CD4-positive, alpha-beta T cell treated with Interferon alpha-2 for 1 hour (primary cell): ENCODE measurements at regions not wholly inside any gene's neighbourhood (a gene's known extent, or its start where the extent isn't known, plus 50 kb on each side); places are given as distances from the start of the nearest gene placed in this dataset.

ENCODE experiments used
- DNase-seq, 2 donors: peaks; one replicate each; pipeline ENCODE4 v3.0.0-alpha.2; 2020 to 2022

DNA sequence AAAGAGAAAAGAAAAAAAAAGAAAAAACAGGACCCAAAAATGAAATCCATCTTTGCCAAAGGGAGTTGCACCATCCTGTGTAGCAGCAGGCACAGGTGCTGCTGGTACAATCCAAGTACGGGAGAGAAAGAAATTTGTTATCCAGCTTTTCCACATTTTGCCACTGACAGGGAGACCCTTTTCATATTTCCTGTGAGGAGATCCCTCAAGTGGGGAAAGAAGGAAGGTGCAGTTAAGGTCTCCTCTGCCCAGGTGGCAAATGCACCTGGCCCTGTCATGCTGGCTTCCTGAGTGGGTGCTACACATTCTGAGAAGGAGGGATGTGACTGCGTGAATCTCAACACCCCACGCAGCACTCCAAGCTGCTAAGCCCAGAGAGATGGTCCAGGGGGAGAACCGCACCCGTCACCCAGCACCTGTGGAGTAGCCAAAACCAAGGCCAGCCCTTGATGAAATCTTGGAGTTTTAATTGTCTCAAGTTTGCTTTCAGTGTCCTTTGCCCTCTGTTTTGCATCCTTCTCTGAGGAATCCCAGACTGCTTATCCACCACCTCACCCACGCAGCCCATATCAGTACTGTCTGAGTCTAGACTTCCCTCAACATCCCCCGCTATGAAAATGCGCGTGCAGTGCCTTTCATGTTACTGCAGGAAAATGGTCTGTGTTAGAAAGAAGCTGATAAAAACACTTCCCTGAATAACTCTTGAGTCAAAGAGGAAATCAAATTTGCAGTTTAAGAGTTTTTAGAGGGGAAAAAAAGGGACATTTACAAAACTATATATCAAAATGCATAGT, 141.9 kb upstream of the THBS1 start:
- no peak for DNase-seq

DNA sequence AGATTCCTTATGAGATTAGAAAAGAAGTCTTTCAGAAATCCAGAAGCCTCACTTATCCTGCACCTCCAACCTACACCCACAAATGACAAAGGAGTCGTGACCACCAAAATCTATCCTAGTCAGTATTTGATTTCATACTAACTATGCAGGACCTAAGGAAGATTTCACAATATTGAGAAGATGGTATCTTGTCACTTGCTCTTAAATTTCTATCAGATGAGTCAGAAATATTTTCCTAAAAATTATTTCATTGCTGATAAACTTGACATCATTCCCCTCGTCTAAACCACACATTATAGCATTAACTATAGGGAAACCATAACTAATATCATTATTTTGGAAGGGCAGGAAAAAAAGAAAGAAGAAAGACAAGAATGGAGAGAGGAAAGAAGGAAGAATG, 138.0 kb upstream of the THBS1 start:
- DNase-seq, result no peak

DNA sequence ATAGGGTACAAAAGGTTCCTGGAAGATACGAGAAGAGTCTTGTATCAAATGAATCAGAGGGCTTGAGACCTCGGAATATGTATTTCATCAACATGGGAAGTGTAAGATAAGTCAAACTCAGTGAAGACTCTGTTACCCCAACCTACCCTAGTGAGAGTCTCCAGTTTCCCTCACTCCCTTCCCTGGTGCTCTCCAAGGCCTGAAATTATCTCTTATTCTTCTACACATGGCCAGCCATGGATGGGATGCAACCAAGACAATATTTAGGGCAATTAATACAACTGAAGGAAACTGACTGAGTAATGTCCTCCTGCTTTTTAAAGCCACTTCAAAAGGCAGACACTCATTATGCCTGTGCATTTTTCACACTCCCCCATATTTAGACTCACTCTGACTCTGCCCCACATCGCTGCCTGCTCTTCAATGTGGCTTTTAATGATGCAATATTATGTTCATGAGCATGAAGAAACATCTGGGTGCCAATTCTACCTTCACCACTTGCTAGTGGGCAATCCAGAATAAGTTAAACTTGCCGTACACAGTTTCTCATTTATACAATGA, 137.1 kb upstream of the THBS1 start:
- no peak for DNase-seq

DNA sequence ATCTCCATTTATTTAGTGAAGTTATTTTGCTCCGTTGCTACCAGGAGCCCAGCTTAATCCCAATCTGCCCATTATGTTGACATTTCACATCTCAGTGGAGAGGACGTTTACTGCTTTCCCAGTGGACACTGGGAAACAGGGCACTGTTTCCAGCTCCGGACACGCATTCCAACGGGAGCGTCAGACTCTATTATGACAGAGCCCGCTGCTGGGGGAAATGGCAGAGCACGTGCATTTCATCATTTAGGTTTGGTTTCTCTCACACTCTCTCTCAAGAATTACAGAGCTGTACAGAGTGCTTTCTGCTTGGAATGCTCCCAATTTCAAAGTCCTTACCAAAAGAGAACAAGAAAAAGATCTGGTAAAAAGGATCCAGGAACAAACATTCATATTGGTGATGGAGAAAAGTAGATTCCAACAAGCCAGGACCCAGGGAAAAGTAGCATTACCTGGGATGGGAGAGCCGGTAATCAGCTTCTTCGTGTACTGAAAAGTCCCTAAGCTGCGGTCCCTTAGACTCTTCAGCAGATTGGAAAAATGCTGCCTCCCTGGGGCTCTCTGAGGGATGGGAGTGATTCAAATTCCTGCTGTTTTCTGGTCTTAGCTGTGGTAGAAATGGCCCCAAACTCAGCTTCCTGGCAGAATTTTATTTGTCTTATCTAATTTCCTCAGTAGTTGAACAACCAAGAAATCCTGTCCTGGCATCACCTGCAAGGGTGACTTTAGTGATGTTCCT, 136.0 kb upstream of the THBS1 start:
- no peak for DNase-seq

DNA sequence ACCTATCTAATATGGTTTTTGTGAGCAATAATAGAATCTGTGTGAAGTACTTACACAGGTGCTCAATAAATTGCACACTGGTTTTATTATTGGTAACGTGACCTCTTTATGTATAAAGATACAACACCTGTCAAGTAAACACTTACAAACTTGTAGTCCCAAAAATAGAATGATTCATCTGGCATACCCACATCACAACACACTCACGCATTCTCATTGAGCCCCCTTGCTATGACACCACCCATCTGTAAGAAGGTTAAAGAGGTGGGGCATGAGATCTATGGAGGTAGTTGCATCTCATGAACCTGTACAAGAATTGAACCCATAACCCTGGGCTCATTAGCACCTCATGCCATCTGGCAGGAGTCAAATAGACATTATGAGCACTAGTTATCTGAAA, 134.9 kb upstream of the THBS1 start:
- DNase-seq, result no peak

DNA sequence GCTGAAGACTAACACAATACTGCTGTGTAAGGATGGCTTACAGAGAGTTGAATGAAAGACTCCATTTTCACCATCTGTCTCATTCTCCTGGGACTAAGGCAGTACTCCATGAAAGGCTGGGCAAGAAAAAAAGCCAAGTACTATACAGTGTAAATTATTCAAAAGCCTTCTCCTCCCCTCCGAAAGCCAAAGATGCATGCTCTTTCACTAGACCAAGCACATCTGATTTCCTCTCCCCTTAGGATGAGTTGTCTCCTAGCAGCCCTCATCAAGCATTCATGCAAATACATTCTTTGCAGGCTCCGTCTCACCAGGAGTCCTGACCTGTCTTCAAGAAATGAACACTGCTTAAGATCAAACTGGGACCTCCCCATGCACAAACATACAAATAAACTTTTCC, 133.5 kb upstream of the THBS1 start:
- DNase-seq, result no peak

DNA sequence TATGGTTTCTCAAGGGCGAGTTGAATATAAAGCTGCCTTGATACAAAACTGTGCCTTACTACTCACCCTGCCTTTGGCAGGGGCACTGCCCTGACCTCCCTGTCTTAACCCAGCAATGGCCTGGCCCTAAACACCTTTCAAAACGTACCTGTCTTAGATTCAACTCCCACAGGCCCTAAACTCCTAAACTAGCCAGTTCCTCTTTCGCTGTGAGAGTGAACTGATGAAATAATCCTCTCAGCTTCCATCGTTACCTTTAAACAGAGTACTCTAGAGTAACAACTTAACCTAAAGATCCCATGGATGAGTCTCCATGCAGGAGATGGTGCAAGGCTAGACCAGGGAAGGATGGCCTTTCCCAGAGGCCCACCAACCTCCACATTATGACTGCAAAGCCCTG, 133.0 kb upstream of the THBS1 start:
- DNase-seq, result no peak

DNA sequence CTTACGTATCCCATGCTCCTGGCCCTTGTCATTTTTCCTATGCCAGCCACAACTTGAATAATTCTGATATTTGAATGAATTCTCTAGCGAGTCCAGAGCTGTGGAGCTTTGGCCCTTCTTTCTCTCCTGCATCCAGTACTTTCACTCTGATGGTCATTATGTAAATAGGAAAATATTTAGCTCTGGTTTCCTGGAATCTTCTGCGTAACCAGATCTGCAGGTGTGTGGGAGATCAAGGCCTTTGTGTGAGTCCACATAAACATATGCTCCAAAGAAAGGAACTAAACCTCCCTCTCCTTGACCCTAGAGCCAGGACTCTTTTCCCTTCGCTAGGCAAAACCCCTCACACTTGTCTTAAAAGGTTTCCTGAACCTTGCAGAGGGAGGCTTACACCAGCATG, 132.5 kb upstream of the THBS1 start:
- DNase-seq, result no peak

DNA sequence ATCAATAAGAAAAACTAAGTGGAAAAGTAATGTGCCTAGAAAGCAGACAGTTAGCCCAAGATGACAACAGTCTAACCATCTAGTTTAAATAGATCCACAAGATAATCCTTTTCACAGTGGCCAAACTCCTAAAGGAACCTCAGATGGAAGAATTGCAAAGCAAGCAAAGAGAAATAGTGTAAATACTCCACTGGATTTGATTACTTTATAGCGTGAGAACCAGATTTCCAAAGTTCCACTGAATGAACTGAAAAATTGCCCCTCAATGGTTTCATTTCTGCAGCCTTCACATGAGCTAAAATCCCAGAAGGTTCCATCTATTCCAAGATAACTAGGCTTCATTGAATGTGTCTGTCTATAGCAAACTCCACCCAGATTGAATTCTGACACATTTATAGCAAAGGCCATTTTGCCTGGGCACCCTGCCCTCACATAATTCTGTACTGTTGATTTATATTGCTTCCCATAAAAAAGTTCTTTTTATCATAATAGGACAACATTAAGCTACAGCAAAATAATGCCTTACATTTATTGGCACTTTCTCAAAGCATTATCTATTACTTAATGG, 129.7 kb upstream of the THBS1 start:
- no peak for DNase-seq

DNA sequence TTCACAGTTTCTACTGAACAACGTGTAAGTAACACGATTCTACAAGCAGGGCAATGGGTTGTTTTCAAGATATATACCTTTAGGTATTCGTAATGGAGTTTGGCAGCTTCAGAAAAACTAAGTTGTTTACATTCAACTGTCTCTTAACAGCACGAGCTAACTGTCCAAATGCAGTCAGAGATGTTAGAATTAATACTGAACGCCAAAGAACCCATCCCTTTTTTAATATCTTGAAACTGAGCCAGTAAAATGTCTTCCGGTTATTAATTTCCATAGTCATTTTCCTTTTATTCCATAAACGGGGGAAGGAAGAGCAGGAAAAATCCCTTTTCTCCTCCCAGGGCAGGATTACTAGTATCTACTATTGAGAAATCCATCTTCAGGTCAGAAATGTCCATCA, 129.0 kb upstream of the THBS1 start:
- no peak for DNase-seq

DNA sequence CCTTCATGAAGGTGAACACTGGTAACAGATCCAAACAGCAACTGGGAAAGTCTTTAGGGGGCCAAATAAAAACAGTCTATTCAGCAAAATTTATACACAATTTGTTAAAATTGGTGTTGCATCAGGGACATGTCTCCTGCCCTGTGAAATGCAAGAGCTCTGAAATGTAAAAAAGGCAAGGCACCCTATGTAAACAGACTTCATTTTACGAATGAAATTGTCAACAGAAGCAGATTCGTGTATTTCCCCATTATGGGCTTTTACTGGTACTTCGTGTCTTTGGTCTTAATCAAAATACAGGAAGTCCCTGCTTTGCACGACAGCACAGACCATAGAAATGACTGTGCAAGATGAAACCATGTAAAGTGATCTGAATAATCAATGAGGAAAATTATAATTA, 127.3 kb upstream of the THBS1 start:
- DNase-seq, result peak; percentile 3 to 33

DNA sequence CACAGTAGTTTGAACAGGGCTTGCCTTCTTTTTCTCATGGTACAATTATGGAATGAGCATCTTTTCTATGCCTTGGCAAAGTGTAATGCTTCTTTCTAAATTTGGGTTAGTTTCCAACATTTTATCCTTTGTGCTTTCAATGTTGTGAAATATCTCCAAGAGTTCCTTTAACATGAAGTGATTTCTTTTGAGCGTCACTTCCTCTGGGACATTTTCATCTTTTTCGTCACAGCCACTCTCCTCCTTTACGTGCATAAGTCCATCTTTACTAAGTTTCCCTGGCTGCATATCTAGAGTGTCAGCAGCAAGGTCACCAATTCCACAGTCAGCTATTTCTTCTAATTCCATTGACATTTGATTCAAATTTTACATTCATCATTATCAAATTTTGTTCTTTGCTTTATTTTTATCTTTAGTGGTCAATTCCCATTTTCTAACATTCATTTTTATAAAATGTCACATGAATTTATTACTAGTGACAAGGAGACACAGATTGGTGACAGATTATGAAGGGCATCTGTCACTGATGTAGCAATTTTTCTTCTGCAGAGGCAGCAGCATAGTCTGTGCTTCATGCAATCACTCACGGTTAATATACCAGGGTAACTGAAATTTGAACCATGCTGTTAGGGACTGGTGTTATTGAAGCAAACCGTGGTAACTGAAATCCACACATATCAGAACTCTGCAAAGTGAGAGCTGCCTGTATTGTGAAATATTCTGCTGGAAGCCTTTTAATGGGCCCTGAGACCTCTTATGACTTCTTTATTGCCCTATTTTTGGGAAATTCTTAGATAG, 126.5 kb upstream of the THBS1 start:
- no peak for DNase-seq

DNA sequence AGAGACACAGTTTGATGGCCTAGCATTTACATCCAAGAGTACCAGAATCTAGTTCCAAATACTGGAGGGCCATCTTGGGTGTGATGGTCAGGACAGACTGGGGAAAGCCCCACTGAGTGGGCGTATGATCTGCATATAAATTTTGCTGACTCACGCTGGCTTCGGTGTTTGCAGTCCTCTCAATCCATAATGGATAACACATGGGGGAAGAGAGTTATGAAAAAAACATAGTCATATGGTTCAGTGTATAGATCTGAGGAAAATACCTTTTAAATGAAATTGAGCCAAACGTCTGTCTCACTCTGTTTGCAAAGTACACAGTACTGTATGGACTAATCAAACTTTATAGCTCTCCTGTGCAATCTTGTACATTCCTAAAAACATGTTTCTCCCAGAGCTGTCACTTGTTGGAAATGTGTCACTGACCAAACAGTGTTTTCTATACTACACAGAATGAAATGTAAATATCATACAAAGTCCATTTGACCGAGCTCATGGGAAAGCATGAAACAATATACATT, 125.3 kb upstream of the THBS1 start:
- DNase-seq, result no peak

DNA sequence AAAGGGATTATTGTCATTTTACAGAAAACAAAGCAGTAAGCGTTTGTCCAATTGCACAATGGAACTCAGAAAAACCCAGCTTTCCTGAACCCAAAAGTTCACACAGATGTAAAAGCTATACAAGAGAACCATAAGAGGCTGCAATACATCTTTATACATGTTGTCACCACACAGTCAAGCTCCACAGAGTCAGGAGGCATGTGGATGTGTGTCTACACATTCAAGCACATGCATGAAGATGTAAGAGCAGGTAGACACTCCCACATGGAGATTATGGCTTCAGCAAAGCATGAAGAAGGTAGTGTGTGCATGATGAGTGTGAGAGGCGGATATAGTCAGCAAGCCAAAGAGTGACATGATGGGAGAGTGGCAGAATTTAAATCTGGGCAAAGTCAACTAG, 124.7 kb upstream of the THBS1 start:
- DNase-seq, result no peak

DNA sequence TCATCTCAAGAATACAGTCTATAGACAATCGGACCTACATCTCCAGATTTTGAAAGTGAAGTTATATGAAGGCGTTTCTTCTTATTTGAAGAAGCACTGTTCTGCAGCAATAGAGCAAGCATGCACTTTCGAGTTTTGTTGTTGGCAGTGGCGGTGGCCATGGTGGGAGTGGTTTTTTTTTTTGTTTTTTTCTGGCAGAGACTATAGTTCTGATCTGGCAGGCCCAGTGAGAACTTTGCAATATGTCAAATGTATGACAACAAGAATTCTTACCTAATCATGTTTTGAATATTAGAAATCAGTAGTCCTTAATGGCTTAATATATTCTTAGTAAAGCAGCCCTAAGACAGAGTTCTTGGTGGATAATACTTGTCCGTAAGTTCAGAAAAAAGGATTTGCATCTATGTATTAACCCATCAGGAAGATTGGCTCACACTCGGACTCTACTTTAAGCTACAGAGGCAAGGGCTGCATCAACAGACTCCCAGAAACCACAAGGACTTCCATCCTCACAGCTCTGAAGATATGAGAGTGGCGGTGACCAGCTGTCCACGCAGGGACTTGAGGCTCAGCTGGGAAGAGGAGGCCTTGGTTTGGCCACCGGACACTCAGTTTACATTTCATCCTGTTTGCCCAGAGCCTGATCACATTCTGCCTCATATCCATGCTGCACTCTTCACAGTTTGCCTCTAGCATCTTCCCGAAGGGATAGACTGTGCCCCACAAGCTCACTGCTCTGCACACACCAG, 124.1 kb upstream of the THBS1 start:
- no peak for DNase-seq

DNA sequence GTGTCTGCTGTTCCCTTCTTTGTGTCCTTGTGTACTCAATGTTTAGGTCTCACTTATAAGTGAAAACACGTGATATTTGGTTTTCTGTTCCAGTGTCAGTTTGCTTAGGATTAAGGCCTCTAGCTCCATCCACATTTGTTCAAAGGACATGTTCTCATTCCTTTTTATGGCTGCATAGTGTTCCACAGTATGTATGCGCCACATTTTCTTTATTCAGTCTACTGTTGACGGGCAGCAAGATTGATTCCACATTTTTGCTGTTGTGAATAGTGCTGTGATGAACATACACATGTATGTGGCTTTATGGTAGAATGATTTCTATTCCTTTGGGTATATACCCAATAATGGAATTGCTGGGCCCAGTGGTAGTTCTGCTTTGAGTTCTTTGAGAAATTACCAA, 122.7 kb upstream of the THBS1 start:
- no peak for DNase-seq

DNA sequence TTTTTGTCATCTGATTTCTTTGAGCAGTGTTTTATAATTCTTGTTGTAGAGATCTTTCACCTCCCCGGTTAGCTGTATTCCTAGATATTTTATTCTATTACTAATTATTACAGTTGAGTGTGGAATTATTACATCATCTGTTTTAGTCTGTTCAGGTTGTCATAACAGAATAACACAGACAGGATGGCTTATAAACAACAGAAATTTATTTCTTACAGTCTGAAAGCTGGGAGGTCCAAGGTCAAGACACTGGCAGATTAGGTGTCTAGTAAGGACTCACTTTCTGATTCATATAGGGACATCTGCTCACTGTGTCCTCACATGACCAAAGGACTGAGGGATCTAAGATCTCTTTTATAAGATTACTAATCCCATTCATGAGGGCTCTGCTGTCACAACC, 121.3 kb upstream of the THBS1 start:
- no peak for DNase-seq

DNA sequence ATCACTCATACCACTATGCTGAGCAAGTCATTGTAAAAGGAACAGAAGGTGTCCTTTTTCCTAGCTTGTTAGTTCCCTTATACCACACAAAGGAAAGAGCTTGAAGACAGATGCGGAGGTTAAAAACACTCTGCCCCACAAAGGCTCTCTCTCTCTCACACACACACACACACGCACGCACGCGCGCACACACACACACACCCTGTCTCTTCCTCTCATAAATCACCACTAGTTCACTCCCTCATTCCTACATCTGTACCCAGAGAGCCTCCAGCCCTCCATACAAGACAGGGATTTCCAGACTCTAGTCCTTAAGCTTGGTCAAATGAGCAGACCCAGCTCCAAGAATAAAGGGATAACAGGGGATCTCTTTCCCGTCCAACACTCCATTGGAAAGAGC, 120.1 kb upstream of the THBS1 start:
- DNase-seq, result no peak

DNA sequence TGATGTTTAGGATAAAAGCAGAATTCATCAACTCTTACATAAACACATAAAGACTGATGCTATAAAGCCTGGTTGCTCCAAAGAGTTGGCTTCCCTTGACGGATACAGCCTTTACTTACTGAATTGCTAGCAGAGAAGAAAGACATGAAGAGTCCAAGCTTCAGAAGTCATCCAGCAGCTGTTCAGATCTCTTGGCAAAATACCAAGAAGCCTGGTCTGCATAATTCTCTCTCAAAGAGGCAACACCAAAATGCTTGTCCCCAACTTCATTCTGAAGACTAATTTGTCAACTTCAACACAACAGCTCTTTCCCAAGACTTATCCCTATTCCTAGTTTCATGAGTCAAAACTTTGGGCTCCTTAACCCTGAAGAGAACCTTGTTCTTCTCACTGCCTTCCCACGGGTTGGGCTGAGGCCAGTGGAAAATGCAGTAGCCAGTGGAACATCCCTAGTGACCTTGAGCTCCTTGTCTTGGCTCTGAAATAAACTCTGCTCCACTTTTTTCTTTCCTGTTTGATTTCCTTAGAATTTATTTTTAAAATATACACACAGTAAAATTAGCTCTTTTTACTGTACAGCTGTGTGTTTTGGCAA, 119.2 kb upstream of the THBS1 start:
- DNase-seq, result no peak

DNA sequence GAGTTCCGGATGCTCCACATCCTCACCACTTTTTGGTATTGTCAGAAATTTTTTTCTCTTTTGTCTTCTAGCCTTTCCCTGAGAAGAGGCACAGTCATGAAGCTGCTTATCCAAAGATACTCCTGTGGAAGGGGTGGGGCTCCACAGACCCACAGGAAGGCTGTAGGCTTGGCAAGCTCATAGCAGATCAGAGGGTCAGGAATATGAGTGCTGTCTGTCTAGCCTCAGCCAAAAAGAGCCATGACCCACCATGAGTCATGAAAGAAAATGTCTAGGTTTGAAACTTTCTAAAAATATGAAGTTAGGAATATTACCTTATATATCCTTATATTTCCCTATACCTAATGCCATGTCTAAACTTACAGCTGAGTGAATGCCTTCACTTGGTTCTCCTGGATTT, 118.2 kb upstream of the THBS1 start:
- no peak for DNase-seq

DNA sequence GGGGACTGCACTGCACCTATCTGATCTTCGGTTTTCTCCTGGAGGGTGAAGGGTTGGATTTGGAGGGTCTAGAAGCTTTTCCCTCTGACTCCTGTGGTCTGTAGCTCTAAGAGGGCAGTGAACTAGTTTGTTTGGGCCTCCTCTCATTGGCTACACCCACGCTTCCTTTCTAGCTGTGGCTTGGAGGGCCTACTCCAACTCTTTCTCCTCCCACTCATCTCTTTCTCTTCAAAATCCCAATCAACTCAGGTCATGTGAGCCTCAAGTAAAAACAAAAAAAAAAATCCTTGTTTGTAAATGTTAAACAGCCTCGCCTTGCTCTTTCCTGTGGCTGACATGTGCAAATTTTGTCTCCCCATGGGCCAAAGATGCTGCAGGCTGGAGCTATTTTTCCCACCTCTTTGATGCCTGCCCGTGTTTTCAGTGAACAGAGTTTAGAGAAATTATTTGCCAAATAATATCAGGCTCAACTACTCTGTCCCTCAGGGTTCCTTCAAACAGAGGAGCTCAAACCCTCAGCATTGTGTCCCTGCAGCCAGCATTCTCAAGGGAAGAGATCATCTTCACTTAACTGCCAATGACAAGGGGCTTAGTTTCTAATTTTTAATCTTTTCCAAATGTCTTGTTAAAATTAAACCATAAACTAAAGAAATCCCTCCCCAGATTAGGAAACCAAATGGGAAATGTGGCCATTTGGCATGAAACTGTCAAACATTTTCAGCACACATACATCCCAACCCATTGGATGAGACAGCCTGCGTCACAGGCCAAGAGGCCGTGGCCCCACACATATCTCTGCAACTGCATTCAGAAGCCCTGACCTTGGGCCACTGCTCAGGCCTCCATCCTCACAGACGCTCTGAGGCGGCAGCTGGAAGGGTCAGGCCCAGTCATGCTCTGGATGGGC, 114.8 kb upstream of the THBS1 start:
- no peak for DNase-seq
